ENCODE measurements at regions not wholly inside any gene's neighbourhood (a gene's known extent, or its start where the extent isn't known, plus 50 kb on each side); places are given as distances from the start of the nearest gene placed in this dataset.

- TF ChIP-seq CEBPB (IDR thresholded peaks at IDR 0.05; ENCODE audit: low read depth, low read length) (no peak), RCOR1 (IDR thresholded peaks at IDR 0.05; ENCODE audit: insufficient replicate concordance, low read length) (no peak), CTCF (conservative IDR thresholded peaks at IDR 0.05; ENCODE audit: low read depth, low read length) (no peak), USF2 (IDR thresholded peaks at IDR 0.05; ENCODE audit: low read depth, low read length) (no peak), ELK1 (IDR thresholded peaks at IDR 0.05; ENCODE audit: borderline replicate concordance, low read depth, low read length) (no peak), POLR2A (IDR thresholded peaks at IDR 0.05; ENCODE audit: low read depth, low read length) (no peak), MAZ (IDR thresholded peaks at IDR 0.05; ENCODE audit: borderline replicate concordance, low read depth, low read length) (0 out of 2 replicates have a peak, but pooled peaks have one; percentile 13), MXI1 (IDR thresholded peaks at IDR 0.05; ENCODE audit: borderline replicate concordance, low read depth, low read length) (no peak), SMC3 (IDR thresholded peaks at IDR 0.05; ENCODE audit: low read depth, low read length) (no peak), RFX5 (IDR thresholded peaks at IDR 0.05; ENCODE audit: low read depth, low read length) (no peak), BHLHE40 (IDR thresholded peaks at IDR 0.05; ENCODE audit: low read depth, low read length) (no peak; the same call in 1 of the 2 replicates)
These were observed 227.1 kb upstream of the NREP start for GRCh38 chr5:111984044-111984443.
